H1 (cell line): ENCODE measurements at regions not wholly inside any gene's neighbourhood (a gene's known extent, or its start where the extent isn't known, plus 50 kb on each side); places are given as distances from the start of the nearest gene placed in this dataset.

Source experiments
- BRCA1 ChIP-seq: IDR thresholded peaks from 2 replicates; pipeline ENCODE4 v1.6.1; 2012; ENCODE audit warnings: low read depth, low read length, improper control_type of control experiment
- GABPA ChIP-seq: IDR thresholded peaks from 2 replicates; pipeline ENCODE4 v1.6.1; 2011; ENCODE audit warnings: mild to moderate bottlenecking, low read length, moderate library complexity, borderline replicate concordance; ENCODE audit not compliant: insufficient read depth
- NRF1 ChIP-seq: IDR thresholded peaks from 2 replicates; pipeline ENCODE4 v1.6.1; 2011; ENCODE audit warnings: mild to moderate bottlenecking, low read depth, low read length, improper control_type of control experiment
- RXRA ChIP-seq: IDR thresholded peaks from 2 replicates; pipeline ENCODE4 v1.6.1; 2011; ENCODE audit warnings: low read depth, mild to moderate bottlenecking, low read length, moderate library complexity; ENCODE audit not compliant: insufficient read depth
- SP4 ChIP-seq: IDR thresholded peaks from 2 replicates; pipeline ENCODE4 v1.6.1; 2012; ENCODE audit warnings: low read length, inconsistent platforms
- TEAD4 ChIP-seq: IDR thresholded peaks from 2 replicates; pipeline ENCODE4 v1.6.1; 2012; ENCODE audit warnings: low read depth, low read length, inconsistent platforms, mixed read lengths
- YY1 ChIP-seq: IDR thresholded peaks from 2 replicates; pipeline ENCODE4 v1.6.1; 2011; ENCODE audit warnings: low read depth, mild to moderate bottlenecking, low read length

- no peak for TF ChIP-seq SP4
- no peak for TF ChIP-seq GABPA
- no peak for TF ChIP-seq RXRA
- no peak for TF ChIP-seq YY1
- no peak for TF ChIP-seq TEAD4
- TF ChIP-seq NRF1: no peak
- TF ChIP-seq BRCA1: no peak
These were observed 572.5 kb downstream of the LIG4 start (continued) for GRCh38 chr13:107642831-107643230.
